Heart right ventricle (tissue), 16 donors: ENCODE measurements at regions not wholly inside any gene's neighbourhood (a gene's known extent, or its start where the extent isn't known, plus 50 kb on each side); places are given as distances from the start of the nearest gene placed in this dataset.

Experiments used
- ATAC-seq, 8 donors: fragments of 200-7000 bp; cut with Tn5 transposase; one replicate each; pipeline ENCODE4 v1.9.1; 2020; ENCODE audit warnings: mild to moderate bottlenecking in 8 of 8, moderate library complexity in 8 of 8, moderate number of reproducible peaks in 1 of 8
- DNase-seq, 2 donors: peaks; one replicate each; pipeline ENCODE4 v3.0.0-alpha.2; 2020
- H3K27ac ChIP-seq, 10 donors: fragments of 200-600 bp; sonication (generic) in 2 of 10; one replicate each; pipeline versions ENCODE4 v1.5.0 to v1.8.0; 2020 to 2022; ENCODE audit warnings: mild to moderate bottlenecking in 3 of 10
- H3K27me3 ChIP-seq, 7 donors: fragments of 200-600 bp; one replicate each; pipeline ENCODE4 v1.8.0; 2021 to 2022; ENCODE audit warnings: mild to moderate bottlenecking in 2 of 7
- H3K36me3 ChIP-seq, 9 donors: fragments of 200-600 bp; sonication (generic) in 1 of 9; one replicate each; pipeline versions ENCODE4 v1.5.0 to v1.8.0; 2020 to 2022; ENCODE audit warnings: mild to moderate bottlenecking in 2 of 9
- H3K4me1 ChIP-seq, 9 donors: fragments of 200-600 bp; sonication (generic) in 1 of 9; one replicate each; pipeline versions ENCODE4 v1.5.0 to v1.8.0; 2020 to 2022; ENCODE audit warnings: mild to moderate bottlenecking in 4 of 9
- H3K4me3 ChIP-seq, 10 donors: fragments of 200-600 bp; sonication (generic) in 2 of 10; one replicate each; pipeline versions ENCODE4 v1.5.0 to v1.8.0; 2020 to 2022; ENCODE audit warnings: mild to moderate bottlenecking in 7 of 10, moderate library complexity in 2 of 10
- H3K9me3 ChIP-seq, 11 donors: fragments of 200-600 bp in 10 of 11; sonication (generic) in 2 of 11; one replicate each; pipeline versions ENCODE4 v1.5.0 to v1.8.0; 2013 to 2022; ENCODE audit warnings: mild to moderate bottlenecking in 2 of 11, control low read depth in 1 of 11, moderate library complexity in 1 of 11
- WGBS, 2 donors: extraction: QIAGEN DNeasy Blood & Tissue Kit; methylation state at CpG; one replicate each; pipeline ENCODE4 v1.1.7; 2013; ENCODE audit warnings: inconsistent platforms in 1 of 2; 5-methylcytosine and 5-hydroxymethylcytosine counted together
- intact Hi-C, 10 donors: fragments of 100-400 bp; cut with DNase I; formaldehyde crosslinking; loops; one replicate each; pipeline versions ENCODE4 v1.11.1 to v1.14.2; 2022
- TF ChIP-seq, protein P1 (sequence below), 9 donors: fragments of 200-600 bp; sonication (generic) in 2 of 9; IDR thresholded peaks; one replicate each; pipeline versions ENCODE4 v1.5.0 to v1.8.0; 2021 to 2022; ENCODE audit warnings: antibody characterized with exemption in 9 of 9, mild to moderate bottlenecking in 5 of 9, moderate library complexity in 1 of 9
- donor health status: Arrhythmogenic right ventricular cardiomyopathy.
- donor health status: ischemic (EF 13 %, LVEDD 7.1; RV severe dilation, severe dysfunction).
- donor health status: healthy with polysubstance abuse.
- donor health status: DM: no; HTN: yes; CAD: no.
- donor health status: DM: no; HTN: no; CAD: no.
- donor health status: ischemic (EF 25% LVEDD 6.9; RV normal size, moderate dysfunction).
- donor health status: ischemic (EF 25% LVEDD 5.7; RV mildly dilated, moderate dysfunction).
- donor health status: healthy.
- donor health status: DM: yes; HTN: yes; CAD: no.
- donor health status: Ischemic cardiomyopathy.
- donor health status: ischemic (EF 35%, LVEDD 5.7; RV mildly dilated, moderate dysfunction).
- donor health status: nonischemic (EF 11% LVEDD 7.7; RV severe dilation, severe dysfunction).
- donor health status: DM: yes; HTN: yes; CAD: no.
- donor health status: PGD.
- donor health status: ischemic (EF 29% LVEDD 5.4; RV normal size, mild dysfunction).
- donor health status: nonischemic (EF 23%, LVEDD 6.1; RV moderate dilation, normal function).

DNA sequence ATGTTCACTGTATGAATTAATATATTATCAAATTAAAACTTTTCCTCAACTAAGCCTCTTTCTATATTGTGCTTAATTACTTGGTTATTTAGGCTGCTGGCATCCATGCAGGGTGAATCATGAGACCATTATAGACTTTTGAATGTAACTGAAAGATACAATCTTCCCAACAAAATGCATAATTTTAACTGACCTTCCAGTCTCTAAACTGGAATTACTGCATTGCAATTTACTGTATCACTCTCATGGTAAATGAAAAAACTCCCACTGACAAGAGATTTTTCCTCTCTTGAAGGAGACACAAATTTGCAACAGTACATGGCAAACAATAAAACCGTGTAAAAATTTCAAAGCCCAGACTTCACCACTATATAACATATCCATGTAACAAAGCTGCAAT is 349.5 kb downstream of the DRD1 start:
- Histone ChIP-seq H3K4me1 (no peaks in the 10 kb centered on the region), H3K9me3 (peaks cover 0 to 6% (median 0%) of the 10 kb centered on the region in 11 donors), H3K27ac (no peak overlapping the region), H3K36me3 (no peaks in the 10 kb centered on the region), H3K27me3 (peaks cover 0 to 17% (median 7%) of the 10 kb centered on the region in 7 donors), H3K4me3 (no peak overlapping the region)
- DNase-seq, result no peak
- 85 to 93% methylated on average over 1 of the region's 1 CpG for WGBS, 2 donors
- TF ChIP-seq, protein P1, sequence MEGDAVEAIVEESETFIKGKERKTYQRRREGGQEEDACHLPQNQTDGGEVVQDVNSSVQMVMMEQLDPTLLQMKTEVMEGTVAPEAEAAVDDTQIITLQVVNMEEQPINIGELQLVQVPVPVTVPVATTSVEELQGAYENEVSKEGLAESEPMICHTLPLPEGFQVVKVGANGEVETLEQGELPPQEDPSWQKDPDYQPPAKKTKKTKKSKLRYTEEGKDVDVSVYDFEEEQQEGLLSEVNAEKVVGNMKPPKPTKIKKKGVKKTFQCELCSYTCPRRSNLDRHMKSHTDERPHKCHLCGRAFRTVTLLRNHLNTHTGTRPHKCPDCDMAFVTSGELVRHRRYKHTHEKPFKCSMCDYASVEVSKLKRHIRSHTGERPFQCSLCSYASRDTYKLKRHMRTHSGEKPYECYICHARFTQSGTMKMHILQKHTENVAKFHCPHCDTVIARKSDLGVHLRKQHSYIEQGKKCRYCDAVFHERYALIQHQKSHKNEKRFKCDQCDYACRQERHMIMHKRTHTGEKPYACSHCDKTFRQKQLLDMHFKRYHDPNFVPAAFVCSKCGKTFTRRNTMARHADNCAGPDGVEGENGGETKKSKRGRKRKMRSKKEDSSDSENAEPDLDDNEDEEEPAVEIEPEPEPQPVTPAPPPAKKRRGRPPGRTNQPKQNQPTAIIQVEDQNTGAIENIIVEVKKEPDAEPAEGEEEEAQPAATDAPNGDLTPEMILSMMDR (IDR thresholded peaks at IDR 0.05), result no peak
- intact Hi-C loops, result no loop called here
- ATAC-seq, result no peak

DNA sequence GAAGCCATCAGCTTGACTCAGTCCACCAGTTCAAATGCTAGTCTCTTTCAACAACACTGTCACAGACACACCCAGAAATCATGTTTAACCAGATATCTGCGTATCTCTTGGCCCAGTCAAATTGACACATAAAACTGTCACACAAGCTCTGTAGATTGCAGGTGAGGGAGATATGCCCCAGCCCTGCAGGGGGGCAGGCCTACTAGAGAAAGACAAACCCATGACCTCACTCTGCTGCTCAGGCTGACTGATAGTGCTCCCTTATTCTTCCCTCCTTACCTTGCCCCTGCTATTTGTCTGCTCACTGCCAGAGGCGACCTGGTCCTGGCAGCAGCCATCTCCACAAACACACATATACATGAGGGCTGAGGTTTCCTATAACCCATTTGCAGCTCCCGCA is 351.3 kb downstream of the DRD1 start:
- 43 to 56% methylated on average over 3 of the region's 3 CpGs for WGBS, 2 donors
- Histone ChIP-seq H3K9me3 (peaks cover 0 to 6% (median 0%) of the 10 kb centered on the region in 11 donors), H3K27ac (no peak overlapping the region), H3K4me3 (no peak overlapping the region), H3K36me3 (no peaks in the 10 kb centered on the region), H3K4me1 (no peaks in the 10 kb centered on the region), H3K27me3 (peaks cover 0 to 12% (median 4%) of the 10 kb centered on the region in 7 donors)
- DNase-seq (no peak), ATAC-seq (no peak)
- intact Hi-C loops, result no loop called here
- TF ChIP-seq, protein P1 (IDR thresholded peaks at IDR 0.05), result no peak

DNA sequence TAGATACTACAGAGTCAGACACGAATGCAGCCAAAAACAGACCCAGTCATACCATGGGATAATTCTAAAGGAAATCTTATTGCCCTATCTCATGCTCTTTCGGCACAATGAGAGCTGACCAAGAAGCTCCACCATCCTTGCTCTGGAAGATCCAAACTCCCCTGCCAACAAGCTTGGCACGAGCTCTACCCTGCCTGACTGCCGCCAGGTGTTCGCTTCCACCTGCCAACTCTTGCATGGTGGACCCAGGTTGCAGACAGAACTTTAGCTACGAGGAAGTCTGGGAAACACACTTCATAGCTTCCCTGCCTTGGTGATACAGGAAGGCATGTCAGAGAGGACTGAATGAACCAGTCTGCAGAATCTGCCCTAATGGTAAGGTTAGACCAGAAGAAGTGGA is 355.0 kb downstream of the DRD1 start:
- Histone ChIP-seq H3K36me3 (no peaks in the 10 kb centered on the region), H3K27me3 (peaks cover 0 to 10% (median 0%) of the 10 kb centered on the region in 7 donors), H3K27ac (no peak overlapping the region), H3K9me3 (no peaks in the 10 kb centered on the region), H3K4me1 (no peaks in the 10 kb centered on the region), H3K4me3 (no peak overlapping the region)
- no peak for DNase-seq
- 67 to 85% methylated on average over 6 of the region's 6 CpGs for WGBS, 2 donors
- TF ChIP-seq, protein P1 (IDR thresholded peaks at IDR 0.05), result no peak
- no peak for ATAC-seq
- intact Hi-C loops, result no loop called here

DNA sequence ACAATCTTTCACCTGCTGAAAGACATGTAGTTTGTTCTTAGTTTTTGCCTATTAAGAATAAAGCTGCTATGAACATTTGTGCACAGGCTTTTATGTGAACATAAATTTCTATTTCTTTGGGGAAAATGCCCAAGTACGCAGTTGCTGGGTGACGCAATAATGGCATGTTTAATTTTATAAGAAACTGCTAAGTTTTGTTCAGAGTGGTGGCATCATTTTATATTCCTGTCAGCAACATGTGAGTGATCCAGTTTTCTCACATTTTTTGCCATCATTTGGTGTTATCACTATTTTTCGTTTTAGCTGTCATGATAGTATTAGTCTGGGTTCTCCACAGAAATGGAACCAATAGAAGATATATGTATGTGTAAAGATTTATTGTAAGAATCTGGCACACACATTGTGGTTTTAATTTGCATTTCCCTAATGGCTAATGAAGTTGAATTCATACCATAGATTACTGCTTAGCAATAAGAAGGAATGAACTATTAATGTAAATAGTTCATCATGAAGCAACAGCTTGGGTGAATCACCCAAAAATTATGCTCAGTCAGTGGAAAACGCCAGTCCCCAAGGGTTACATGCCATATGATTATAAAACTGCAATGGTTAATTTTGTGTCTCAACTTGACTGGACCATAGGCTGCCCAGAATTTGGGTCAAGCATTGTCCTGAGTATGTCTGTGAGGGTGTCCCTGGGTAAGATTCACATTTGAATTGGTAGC is 358.6 kb downstream of the MSX2 start:
- intact Hi-C loops, result no loop called here
- Histone ChIP-seq H3K4me1 (no peaks in the 10 kb centered on the region), H3K36me3 (no peaks in the 10 kb centered on the region), H3K27me3 (peaks cover 0 to 12% (median 0%) of the 10 kb centered on the region in 7 donors), H3K27ac (no peak overlapping the region), H3K9me3 (no peaks in the 10 kb centered on the region), H3K4me3 (no peak overlapping the region)
- TF ChIP-seq, protein P1 (IDR thresholded peaks at IDR 0.05), result no peak
- ATAC-seq (no peak), DNase-seq (no peak)
- WGBS, 2 donors, result 68 to 81% methylated on average over 4 of the region's 4 CpGs
